ENCODE measurements at regions not wholly inside any gene's neighbourhood (a gene's known extent, or its start where the extent isn't known, plus 50 kb on each side); places are given as distances from the start of the nearest gene placed in this dataset.

DNA sequence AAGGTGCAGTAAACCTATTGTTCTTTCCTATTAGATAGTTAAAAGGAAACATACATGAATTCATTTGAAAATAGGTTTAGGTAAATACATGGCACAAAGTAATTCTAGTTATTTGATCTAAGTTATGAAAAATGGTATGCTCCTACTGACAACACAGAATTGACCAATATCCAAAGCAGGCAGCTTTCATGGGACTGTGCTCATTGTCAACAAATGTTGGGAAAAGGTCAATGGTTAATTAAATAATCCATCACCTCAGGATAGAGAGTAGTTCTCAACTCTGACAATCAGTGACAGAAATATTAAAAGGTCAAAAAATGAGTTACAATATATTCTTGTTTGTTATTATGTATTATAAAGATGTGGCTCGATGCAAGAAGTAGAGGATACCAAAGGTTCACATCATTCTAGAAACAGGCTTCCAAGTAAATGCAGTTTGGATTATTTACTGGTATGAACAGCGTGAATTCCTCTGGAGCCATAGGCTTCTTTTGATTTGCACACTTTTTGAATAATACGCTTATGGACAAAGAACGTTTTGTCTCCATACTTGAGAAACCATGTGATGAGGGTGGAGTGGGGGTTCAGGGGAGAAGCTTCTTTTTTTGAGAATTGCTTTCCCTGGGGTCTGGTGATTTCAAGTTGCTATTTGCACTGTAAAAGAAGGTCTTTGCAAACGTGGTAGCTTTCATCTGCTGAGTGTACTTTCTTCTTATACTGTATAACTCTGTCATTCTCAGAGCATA, 422.0 kb upstream of the ZEB2 start:
- ATAC-seq (no peak), DNase-seq (ENCODE audit: low read depth, low spot score) (no peak)
- in situ Hi-C loops (cut with HindIII; ENCODE audit: low pct_unique_long_range_greater_than_20kb, low sequenced_read_pairs), result no loop called here
- no TSS peak for BruUV-seq (replicated peaks)
- POLR2A ChIA-PET, result no interaction called here
- H3K4me3 ChIP-seq (ENCODE audit: low read depth in 2 of 2, low read length in 2 of 2), result no peak overlapping the region
- intact Hi-C loops (cut with micrococcal nuclease; ENCODE audit: unreplicated experiment), result no loop called here
- no peaks in the 10 kb centered on the region for H3K36me3 ChIP-seq (ENCODE audit: control insufficient read depth, insufficient read depth, low read length)
- no peaks in the 10 kb centered on the region for H3K27me3 ChIP-seq (ENCODE audit: control insufficient read depth, insufficient read depth, low read length)
- CTCF ChIA-PET, result no interaction called here
- TF ChIP-seq SIN3A (IDR thresholded peaks at IDR 0.05; ENCODE audit: borderline replicate concordance, insufficient read depth, low read depth, low read length) (no peak), POLR2AphosphoS5 (IDR thresholded peaks at IDR 0.05; ENCODE audit: low read depth, low read length) (no peak), TCF7L2 (IDR thresholded peaks at IDR 0.05; ENCODE audit: low read depth, low read length) (no peak)
- TF ChIP-seq, protein P1, sequence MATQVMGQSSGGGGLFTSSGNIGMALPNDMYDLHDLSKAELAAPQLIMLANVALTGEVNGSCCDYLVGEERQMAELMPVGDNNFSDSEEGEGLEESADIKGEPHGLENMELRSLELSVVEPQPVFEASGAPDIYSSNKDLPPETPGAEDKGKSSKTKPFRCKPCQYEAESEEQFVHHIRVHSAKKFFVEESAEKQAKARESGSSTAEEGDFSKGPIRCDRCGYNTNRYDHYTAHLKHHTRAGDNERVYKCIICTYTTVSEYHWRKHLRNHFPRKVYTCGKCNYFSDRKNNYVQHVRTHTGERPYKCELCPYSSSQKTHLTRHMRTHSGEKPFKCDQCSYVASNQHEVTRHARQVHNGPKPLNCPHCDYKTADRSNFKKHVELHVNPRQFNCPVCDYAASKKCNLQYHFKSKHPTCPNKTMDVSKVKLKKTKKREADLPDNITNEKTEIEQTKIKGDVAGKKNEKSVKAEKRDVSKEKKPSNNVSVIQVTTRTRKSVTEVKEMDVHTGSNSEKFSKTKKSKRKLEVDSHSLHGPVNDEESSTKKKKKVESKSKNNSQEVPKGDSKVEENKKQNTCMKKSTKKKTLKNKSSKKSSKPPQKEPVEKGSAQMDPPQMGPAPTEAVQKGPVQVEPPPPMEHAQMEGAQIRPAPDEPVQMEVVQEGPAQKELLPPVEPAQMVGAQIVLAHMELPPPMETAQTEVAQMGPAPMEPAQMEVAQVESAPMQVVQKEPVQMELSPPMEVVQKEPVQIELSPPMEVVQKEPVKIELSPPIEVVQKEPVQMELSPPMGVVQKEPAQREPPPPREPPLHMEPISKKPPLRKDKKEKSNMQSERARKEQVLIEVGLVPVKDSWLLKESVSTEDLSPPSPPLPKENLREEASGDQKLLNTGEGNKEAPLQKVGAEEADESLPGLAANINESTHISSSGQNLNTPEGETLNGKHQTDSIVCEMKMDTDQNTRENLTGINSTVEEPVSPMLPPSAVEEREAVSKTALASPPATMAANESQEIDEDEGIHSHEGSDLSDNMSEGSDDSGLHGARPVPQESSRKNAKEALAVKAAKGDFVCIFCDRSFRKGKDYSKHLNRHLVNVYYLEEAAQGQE (IDR thresholded peaks at IDR 0.05; ENCODE audit: insufficient read depth in 1 of 2, low read depth in 2 of 2, low read length in 1 of 2), result no peak
- TF ChIP-seq, protein P2, sequence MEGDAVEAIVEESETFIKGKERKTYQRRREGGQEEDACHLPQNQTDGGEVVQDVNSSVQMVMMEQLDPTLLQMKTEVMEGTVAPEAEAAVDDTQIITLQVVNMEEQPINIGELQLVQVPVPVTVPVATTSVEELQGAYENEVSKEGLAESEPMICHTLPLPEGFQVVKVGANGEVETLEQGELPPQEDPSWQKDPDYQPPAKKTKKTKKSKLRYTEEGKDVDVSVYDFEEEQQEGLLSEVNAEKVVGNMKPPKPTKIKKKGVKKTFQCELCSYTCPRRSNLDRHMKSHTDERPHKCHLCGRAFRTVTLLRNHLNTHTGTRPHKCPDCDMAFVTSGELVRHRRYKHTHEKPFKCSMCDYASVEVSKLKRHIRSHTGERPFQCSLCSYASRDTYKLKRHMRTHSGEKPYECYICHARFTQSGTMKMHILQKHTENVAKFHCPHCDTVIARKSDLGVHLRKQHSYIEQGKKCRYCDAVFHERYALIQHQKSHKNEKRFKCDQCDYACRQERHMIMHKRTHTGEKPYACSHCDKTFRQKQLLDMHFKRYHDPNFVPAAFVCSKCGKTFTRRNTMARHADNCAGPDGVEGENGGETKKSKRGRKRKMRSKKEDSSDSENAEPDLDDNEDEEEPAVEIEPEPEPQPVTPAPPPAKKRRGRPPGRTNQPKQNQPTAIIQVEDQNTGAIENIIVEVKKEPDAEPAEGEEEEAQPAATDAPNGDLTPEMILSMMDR (IDR thresholded peaks at IDR 0.05), result no peak
- H3K27ac ChIP-seq (ENCODE audit: low read length), result no peak overlapping the region
- no peaks in the 10 kb centered on the region for H3K9me3 ChIP-seq (ENCODE audit: control insufficient read depth, insufficient read depth, low read depth, low read length)
- no peaks in the 10 kb centered on the region for H3K4me1 ChIP-seq (ENCODE audit: control insufficient read depth, insufficient read depth, low read length)

DNA sequence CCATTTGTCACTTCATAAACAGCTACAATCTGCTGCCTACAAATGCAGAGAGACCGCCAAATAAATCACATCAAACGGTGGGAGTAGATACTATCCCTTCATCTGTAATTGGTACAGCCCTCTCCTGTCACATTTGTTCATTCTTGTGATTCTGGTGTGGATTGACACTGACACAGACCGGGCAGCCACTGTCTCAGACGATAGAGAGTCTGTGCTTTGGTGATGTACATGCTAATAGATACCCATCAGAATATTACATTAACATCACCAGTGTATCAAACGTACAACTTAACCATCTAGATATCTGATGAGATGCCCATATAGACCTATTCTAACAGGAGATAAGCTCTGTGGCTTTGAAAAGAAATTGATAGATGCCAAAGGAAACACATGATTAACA, 419.7 kb upstream of the ZEB2 start:
- in situ Hi-C loops (cut with HindIII; ENCODE audit: low pct_unique_long_range_greater_than_20kb, low sequenced_read_pairs) (no loop called here), intact Hi-C loops (cut with micrococcal nuclease; ENCODE audit: unreplicated experiment) (no loop called here)
- DNase-seq (ENCODE audit: low read depth, low spot score) (no peak), ATAC-seq (no peak)
- Histone ChIP-seq H3K9me3 (ENCODE audit: control insufficient read depth, insufficient read depth, low read depth, low read length) (no peaks in the 10 kb centered on the region), H3K4me1 (ENCODE audit: control insufficient read depth, insufficient read depth, low read length) (no peaks in the 10 kb centered on the region), H3K27ac (ENCODE audit: low read length) (no peak overlapping the region), H3K36me3 (ENCODE audit: control insufficient read depth, insufficient read depth, low read length) (no peaks in the 10 kb centered on the region), H3K27me3 (ENCODE audit: control insufficient read depth, insufficient read depth, low read length) (no peaks in the 10 kb centered on the region), H3K4me3 (ENCODE audit: low read depth in 2 of 2, low read length in 2 of 2) (no peak overlapping the region)
- no TSS peak for BruUV-seq (replicated peaks)
- CTCF ChIA-PET, result no interaction called here
- TF ChIP-seq POLR2AphosphoS5 (IDR thresholded peaks at IDR 0.05; ENCODE audit: low read depth, low read length) (no peak), TCF7L2 (IDR thresholded peaks at IDR 0.05; ENCODE audit: low read depth, low read length) (no peak), SIN3A (IDR thresholded peaks at IDR 0.05; ENCODE audit: borderline replicate concordance, insufficient read depth, low read depth, low read length) (no peak)
- TF ChIP-seq, protein P1 (IDR thresholded peaks at IDR 0.05; ENCODE audit: insufficient read depth in 1 of 2, low read depth in 2 of 2, low read length in 1 of 2), result no peak
- TF ChIP-seq, protein P2 (IDR thresholded peaks at IDR 0.05), result no peak
- POLR2A ChIA-PET, result no interaction called here
